ENCODE measurements at regions not wholly inside any gene's neighbourhood (a gene's known extent, or its start where the extent isn't known, plus 50 kb on each side); places are given as distances from the start of the nearest gene placed in this dataset.

DNA sequence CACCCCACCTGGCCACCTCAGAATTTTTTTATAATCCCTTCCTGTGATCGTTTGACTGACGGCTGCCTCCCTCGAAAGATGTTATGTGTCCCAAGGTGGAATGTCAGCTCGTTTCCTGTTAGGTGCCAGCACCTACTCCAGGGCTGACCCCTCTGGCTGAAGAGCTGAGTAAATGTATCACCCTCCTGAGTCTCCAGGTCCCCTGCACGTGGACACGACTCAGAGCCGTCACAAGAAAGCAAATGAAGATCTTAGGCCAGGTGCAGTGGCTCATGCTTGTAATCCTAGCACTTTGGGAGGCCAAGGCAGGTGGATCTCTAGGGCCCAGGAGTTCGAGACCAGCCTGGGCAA, 273.2 kb downstream of the C16orf95 start:
- Histone ChIP-seq H3K27ac (peak overlapping the region in 1 of 2 donors; percentile 2), H3K27me3 (no peaks in the 10 kb centered on the region), H3K36me3 (no peaks in the 10 kb centered on the region), H3K4me3 (no peak overlapping the region), H3K9me3 (no peaks in the 10 kb centered on the region), H3K4me1 (ENCODE audit: insufficient read depth) (no peaks in the 10 kb centered on the region)
- no peak for TF ChIP-seq EP300 (IDR thresholded peaks at IDR 0.05)
- TF ChIP-seq, protein P1, sequence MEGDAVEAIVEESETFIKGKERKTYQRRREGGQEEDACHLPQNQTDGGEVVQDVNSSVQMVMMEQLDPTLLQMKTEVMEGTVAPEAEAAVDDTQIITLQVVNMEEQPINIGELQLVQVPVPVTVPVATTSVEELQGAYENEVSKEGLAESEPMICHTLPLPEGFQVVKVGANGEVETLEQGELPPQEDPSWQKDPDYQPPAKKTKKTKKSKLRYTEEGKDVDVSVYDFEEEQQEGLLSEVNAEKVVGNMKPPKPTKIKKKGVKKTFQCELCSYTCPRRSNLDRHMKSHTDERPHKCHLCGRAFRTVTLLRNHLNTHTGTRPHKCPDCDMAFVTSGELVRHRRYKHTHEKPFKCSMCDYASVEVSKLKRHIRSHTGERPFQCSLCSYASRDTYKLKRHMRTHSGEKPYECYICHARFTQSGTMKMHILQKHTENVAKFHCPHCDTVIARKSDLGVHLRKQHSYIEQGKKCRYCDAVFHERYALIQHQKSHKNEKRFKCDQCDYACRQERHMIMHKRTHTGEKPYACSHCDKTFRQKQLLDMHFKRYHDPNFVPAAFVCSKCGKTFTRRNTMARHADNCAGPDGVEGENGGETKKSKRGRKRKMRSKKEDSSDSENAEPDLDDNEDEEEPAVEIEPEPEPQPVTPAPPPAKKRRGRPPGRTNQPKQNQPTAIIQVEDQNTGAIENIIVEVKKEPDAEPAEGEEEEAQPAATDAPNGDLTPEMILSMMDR (IDR thresholded peaks at IDR 0.05), result no peak
- TF ChIP-seq POLR2A (IDR thresholded peaks at IDR 0.05), result no peak
- intact Hi-C loops (cut with DNase I), result no loop called here
- WGBS, 3 donors, result 64 to 69% (median 68%) methylated on average over 8 of the region's 8 CpGs
- no peak for DNase-seq

DNA sequence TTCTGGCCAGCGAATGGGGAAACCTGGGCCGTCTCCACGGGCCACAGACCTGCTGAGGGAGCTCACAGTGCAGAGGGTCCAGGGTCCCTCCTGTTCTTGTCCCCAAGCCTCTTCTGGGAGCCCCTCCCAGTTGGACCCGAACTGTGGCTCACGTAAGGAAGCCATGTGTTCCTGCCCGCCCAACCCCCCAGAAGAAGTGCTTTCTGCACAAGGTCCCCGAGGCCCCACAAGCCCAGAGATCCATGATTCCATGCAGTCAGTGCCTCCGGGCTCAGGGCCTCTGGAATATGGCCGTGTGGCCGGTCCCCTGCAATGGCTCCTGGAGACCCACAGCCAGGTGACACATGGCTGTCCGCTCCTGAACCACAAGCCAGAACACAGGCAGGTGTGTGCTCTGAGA, 272.4 kb downstream of the C16orf95 start:
- Histone ChIP-seq H3K27me3 (no peaks in the 10 kb centered on the region), H3K4me3 (no peak overlapping the region), H3K27ac (no peak overlapping the region), H3K9me3 (no peaks in the 10 kb centered on the region), H3K4me1 (ENCODE audit: insufficient read depth) (no peaks in the 10 kb centered on the region), H3K36me3 (no peaks in the 10 kb centered on the region)
- no peak for DNase-seq
- intact Hi-C loops (cut with DNase I), result no loop called here
- 90 to 95% (median 90%) methylated on average over 11 of the region's 11 CpGs for WGBS, 3 donors
- TF ChIP-seq, protein P1 (IDR thresholded peaks at IDR 0.05), result no peak

DNA sequence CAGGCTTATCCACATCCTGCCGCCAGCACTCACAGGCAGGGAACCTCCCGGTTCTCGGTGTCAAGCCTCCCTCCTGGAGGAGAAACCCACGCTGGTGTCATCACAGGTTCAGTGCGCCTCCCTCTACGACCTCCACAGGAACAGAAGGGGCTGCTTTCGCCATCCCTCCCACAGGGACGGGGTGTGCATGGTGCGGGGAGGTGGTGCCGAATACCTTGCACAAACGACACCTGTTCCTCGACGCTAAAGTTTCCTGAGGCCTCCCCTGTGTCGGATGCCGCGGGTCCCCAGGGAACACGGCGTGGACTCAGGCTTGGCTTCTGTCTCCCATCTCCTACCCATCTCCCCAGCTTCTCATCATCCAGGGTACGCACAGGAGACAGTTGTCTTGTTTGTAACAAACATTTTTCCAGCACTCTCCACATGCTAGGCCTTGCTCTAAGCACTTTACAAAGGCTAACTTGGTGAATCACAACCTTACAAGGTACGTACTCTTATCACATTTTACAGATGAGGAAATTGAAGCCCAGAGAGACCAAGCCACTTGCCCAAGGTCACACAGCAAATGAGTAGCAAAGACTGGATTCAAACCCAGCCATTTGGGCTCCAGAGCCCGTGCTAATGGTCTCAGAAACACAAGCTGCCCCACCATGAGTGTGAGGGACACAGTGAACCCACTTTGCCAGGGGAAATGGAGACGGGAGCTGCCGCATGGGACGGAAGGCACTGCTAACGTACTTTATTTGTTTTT, 271.6 kb downstream of the C16orf95 start:
- TF ChIP-seq, protein P1 (IDR thresholded peaks at IDR 0.05), result no peak
- TF ChIP-seq POLR2A (IDR thresholded peaks at IDR 0.05) (no peak), EP300 (IDR thresholded peaks at IDR 0.05) (no peak)
- Histone ChIP-seq H3K27ac (no peak overlapping the region), H3K4me3 (no peak overlapping the region), H3K4me1 (ENCODE audit: insufficient read depth) (no peaks in the 10 kb centered on the region), H3K27me3 (no peaks in the 10 kb centered on the region), H3K36me3 (no peaks in the 10 kb centered on the region), H3K9me3 (no peaks in the 10 kb centered on the region)
- DNase-seq, result no peak
- WGBS, 3 donors, result 86 to 88% (median 87%) methylated on average over 25 of the region's 25 CpGs
- intact Hi-C loops (cut with DNase I), result no loop called here

DNA sequence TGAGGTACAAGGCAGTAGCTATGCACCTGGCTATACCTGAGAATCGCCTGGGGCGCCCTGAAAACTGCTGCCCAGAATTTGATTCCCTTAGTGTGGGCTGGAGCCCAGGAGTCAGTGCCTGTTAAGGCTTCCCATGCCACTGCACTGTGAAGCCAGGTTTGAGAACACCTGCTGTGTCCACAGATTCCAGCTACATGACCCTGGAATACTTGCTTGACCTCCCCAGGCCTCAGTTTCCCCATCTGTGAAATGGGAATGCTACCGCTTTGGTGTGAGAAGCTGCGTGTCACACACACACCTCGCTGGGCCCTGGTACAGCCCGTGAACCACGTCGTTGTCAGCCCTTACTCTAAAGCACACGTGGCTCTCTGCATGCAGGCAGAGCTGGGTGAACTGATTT, 271.0 kb downstream of the C16orf95 start:
- no peak overlapping the region for H3K4me3 ChIP-seq
- no peak for DNase-seq
- H3K27me3 ChIP-seq, result no peaks in the 10 kb centered on the region
- TF ChIP-seq EP300 (IDR thresholded peaks at IDR 0.05) (no peak), POLR2A (IDR thresholded peaks at IDR 0.05) (no peak)
- TF ChIP-seq, protein P1 (IDR thresholded peaks at IDR 0.05), result no peak
- H3K27ac ChIP-seq, result no peak overlapping the region
- no peaks in the 10 kb centered on the region for H3K9me3 ChIP-seq
- intact Hi-C loops (cut with DNase I), result no loop called here
- H3K36me3 ChIP-seq, result no peaks in the 10 kb centered on the region
- 87 to 97% (median 93%) methylated on average over 9 of the region's 9 CpGs for WGBS, 3 donors
- no peaks in the 10 kb centered on the region for H3K4me1 ChIP-seq (ENCODE audit: insufficient read depth)

Data from ovary (tissue), 7 donors.